ENCODE measurements at regions not wholly inside any gene's neighbourhood (a gene's known extent, or its start where the extent isn't known, plus 50 kb on each side); places are given as distances from the start of the nearest gene placed in this dataset.

GRCh38 chr16:85306793-85307551 is 194.7 kb upstream of the CIBAR2 start:
- Mint-ChIP-seq H3K9me3 (no peaks in the 10 kb centered on the region), H3K36me3 (ENCODE audit: low read depth) (no peaks in the 10 kb centered on the region), H3K27me3 (ENCODE audit: low read depth) (peaks cover 2% of the 10 kb centered on the region), H3K4me1 (peaks cover 55% of the 10 kb centered on the region), H3K4me3 (no peak overlapping the region), H3K27ac (peak overlapping the region in 2 of 3 experiments; percentile 89 to 94)
- TF ChIP-seq, protein P1, sequence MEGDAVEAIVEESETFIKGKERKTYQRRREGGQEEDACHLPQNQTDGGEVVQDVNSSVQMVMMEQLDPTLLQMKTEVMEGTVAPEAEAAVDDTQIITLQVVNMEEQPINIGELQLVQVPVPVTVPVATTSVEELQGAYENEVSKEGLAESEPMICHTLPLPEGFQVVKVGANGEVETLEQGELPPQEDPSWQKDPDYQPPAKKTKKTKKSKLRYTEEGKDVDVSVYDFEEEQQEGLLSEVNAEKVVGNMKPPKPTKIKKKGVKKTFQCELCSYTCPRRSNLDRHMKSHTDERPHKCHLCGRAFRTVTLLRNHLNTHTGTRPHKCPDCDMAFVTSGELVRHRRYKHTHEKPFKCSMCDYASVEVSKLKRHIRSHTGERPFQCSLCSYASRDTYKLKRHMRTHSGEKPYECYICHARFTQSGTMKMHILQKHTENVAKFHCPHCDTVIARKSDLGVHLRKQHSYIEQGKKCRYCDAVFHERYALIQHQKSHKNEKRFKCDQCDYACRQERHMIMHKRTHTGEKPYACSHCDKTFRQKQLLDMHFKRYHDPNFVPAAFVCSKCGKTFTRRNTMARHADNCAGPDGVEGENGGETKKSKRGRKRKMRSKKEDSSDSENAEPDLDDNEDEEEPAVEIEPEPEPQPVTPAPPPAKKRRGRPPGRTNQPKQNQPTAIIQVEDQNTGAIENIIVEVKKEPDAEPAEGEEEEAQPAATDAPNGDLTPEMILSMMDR (IDR thresholded peaks at IDR 0.05; ENCODE audit: unreplicated experiment in 3 of 3), result no peak

- no peak overlapping the region for H3K4me3 Mint-ChIP-seq
- H3K4me1 Mint-ChIP-seq, result peaks cover 54% of the 10 kb centered on the region
- no peaks in the 10 kb centered on the region for H3K9me3 Mint-ChIP-seq
- no peaks in the 10 kb centered on the region for H3K27me3 Mint-ChIP-seq (ENCODE audit: low read depth)
- no peaks in the 10 kb centered on the region for H3K36me3 Mint-ChIP-seq (ENCODE audit: low read depth)
- TF ChIP-seq, protein P1 (IDR thresholded peaks at IDR 0.05; ENCODE audit: unreplicated experiment in 3 of 3), result no peak
- H3K27ac Mint-ChIP-seq, result peak overlapping the region; percentile 68 to 89 (median 79)
These were observed 195.5 kb upstream of the CIBAR2 start for GRCh38 chr16:85307552-85308364.

DNA sequence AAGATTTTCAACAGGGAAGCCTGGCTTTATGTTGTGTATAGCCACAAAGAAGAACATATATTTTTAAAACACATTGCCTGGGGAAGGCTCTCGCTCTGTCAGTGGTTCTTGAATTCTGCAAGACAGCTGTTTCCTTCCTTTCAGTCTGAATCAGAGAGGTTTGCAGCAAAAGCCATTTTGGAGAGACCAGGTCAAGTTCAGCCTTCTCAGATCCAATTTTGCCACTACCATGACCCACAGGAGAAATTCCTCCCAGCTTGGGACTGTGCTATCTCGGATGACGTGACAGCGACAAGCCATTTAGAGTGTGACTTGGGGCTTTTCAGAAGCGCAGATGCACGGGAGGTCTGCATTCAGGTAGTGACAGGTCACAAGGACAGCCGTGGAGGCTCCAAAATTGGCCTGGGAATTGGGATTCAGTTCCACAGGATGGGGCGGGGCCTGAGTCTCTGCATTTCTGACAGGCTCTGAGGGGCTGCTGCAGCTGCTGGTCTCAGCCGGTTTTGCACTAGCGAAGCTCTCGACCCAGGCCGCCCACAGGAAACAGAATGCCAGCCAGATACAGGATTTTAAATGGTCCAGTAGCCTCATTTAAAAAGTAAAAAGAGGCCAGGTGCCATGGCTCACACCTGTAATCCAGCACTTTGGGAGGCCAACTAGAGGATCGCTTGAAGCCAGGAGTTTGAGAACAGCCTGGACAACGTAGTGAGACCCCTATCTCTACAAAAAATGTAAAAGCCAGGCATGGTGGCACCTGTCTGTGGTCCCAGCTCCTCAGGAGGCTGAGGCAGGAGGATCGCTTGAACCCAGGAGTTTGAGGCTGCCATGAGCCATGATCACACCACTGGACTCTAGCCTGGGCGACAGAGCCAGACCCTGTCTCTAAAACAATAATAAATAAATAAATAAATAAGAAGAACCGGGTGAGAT is 196.6 kb upstream of the CIBAR2 start:
- Mint-ChIP-seq H3K4me1 (peaks cover 63% of the 10 kb centered on the region), H3K36me3 (ENCODE audit: low read depth) (no peaks in the 10 kb centered on the region), H3K27me3 (ENCODE audit: low read depth) (no peaks in the 10 kb centered on the region), H3K4me3 (no peak overlapping the region), H3K27ac (peak overlapping the region; percentile 68 to 89 (median 79)), H3K9me3 (no peaks in the 10 kb centered on the region)
- TF ChIP-seq, protein P1 (IDR thresholded peaks at IDR 0.05; ENCODE audit: unreplicated experiment in 3 of 3), result no peak

DNA sequence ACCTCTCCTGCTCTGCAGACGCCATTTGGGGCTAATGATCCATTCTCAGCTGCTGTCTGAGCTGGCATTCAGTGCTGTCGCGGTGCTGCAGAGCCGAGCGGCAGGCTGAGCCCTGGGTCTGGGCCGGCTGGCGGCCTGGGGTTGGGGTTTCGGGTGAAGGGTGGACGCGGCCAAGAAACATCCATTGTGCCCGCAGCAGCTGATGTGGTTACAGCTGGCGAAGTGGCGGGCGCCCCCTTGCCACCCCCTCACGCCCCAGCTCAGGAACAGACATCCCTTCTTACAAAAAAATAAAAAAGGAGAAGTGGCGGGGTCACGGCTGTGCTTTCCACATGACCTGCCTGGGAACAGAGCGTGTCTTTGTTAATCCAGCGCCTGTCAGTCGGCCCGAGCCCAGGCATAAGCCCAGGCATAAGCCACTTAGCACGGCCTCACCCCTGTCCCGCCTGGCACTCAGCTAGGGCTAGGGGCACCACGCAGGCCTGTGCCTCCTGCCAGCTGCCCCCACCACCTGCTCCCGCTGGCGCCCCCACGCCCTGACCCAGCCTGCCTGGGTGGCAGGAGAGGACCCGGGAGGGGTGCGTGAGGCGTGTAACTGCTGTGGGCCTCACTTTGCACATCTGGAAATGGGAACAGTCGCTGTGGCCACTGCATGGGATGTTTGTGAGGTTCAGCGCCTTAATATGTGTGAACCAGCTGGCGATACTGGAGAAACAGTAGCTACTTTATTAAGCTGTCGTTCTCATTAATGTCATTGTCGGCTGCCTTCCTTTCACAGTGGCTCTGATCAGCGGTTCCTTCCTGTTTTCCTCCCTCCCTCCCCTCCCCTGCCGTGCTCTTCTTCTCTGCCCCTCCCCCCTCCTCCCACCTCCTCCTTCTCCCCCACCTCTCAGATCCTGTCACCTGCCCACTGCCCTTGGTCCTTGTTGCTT is 197.7 kb upstream of the CIBAR2 start:
- TF ChIP-seq, protein P1 (IDR thresholded peaks at IDR 0.05; ENCODE audit: unreplicated experiment in 3 of 3), result no peak
- H3K9me3 Mint-ChIP-seq, result no peaks in the 10 kb centered on the region
- H3K27ac Mint-ChIP-seq, result no peak overlapping the region
- peaks cover 69% of the 10 kb centered on the region for H3K4me1 Mint-ChIP-seq
- H3K36me3 Mint-ChIP-seq (ENCODE audit: low read depth), result no peaks in the 10 kb centered on the region
- no peaks in the 10 kb centered on the region for H3K27me3 Mint-ChIP-seq (ENCODE audit: low read depth)
- H3K4me3 Mint-ChIP-seq, result no peak overlapping the region

Data from nephron (organoid).